ENCODE measurements at regions not wholly inside any gene's neighbourhood (a gene's known extent, or its start where the extent isn't known, plus 50 kb on each side); places are given as distances from the start of the nearest gene placed in this dataset.

DNA sequence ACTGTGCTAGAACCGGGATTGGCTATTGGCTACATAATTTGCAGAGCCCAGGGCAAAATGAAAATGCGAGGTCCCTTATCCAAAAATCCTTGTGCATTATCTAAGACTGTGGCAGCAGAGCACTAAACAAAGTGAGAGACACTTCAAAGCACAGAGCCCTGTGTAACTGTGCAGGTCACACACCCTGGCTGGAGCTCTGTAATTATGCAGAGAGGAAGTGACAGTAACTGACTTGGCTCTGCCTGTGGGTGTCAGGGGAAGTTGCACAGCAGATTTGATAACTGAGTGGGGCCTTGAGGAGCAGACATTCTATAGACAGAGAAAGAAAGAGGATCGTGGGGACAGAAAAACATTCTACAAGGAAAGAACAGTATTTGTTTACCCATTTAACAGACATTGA, 173.5 kb upstream of the FMR1 start:
- Histone ChIP-seq H3K27me3 (ENCODE audit: control insufficient read depth, insufficient read depth, low read length) (no peaks in the 10 kb centered on the region), H3K4me3 (ENCODE audit: low read depth, low read length) (no peak overlapping the region), H3K27ac (ENCODE audit: low read depth, low read length) (no peak overlapping the region), H3K9me3 (ENCODE audit: control insufficient read depth, insufficient read depth, low read length) (no peaks in the 10 kb centered on the region), H3K4me1 (ENCODE audit: control insufficient read depth, insufficient read depth, low read length) (no peaks in the 10 kb centered on the region), H3K36me3 (ENCODE audit: control insufficient read depth, insufficient read depth, low read length) (no peaks in the 10 kb centered on the region)
- no peak for DNase-seq (ENCODE audit: low read depth in 4 of 6, low spot score in 6 of 6)
- WGBS (ENCODE audit: insufficient coverage): 76% methylated on average over 2 of the region's 3 CpGs

DNA sequence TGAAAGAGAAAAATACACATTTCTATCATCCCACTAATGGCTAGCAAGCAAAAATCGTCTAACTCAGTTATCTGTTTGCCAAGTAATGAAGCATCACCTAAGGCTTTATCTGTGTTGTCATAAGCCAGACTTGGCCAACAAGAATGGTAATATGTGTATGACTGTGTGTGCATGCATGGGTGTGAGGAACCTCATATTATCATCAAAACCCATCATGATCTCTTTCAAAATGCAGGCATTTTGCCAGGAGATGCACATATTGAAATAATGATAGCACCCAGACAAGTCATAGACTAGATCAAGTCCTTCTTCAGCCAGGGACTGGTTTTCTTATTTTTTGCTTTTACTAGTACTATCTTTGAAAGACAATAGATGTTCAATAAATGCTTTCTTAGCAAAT, 172.5 kb upstream of the FMR1 start:
- Histone ChIP-seq H3K36me3 (ENCODE audit: control insufficient read depth, insufficient read depth, low read length) (no peaks in the 10 kb centered on the region), H3K27ac (ENCODE audit: low read depth, low read length) (no peak overlapping the region), H3K9me3 (ENCODE audit: control insufficient read depth, insufficient read depth, low read length) (no peaks in the 10 kb centered on the region), H3K27me3 (ENCODE audit: control insufficient read depth, insufficient read depth, low read length) (no peaks in the 10 kb centered on the region), H3K4me3 (ENCODE audit: low read depth, low read length) (no peak overlapping the region), H3K4me1 (ENCODE audit: control insufficient read depth, insufficient read depth, low read length) (no peaks in the 10 kb centered on the region)
- WGBS (ENCODE audit: insufficient coverage): no CpG with 5 or more reads among the region's 1 CpG
- no peak for DNase-seq (ENCODE audit: low read depth in 4 of 6, low spot score in 6 of 6)

DNA sequence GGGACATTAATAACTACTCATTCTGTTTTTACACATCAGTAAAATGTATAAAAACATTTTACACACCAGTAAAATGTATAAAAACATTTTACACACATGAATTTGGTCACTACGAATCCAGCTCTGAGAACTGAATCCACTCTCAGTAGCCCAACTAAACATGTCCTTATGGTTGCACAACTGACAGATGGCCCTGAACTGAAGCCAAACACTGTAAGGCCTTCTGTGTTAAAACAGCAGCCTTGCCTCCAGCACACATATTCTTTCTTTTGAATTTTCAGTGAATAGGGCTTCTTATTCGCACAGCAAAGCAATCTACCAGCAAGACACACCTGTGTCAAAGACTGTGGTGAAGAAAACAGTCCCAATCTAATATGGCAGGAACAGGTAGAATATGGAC, 169.9 kb upstream of the FMR1 start:
- Histone ChIP-seq H3K27me3 (ENCODE audit: control insufficient read depth, insufficient read depth, low read length) (no peaks in the 10 kb centered on the region), H3K27ac (ENCODE audit: low read depth, low read length) (no peak overlapping the region), H3K9me3 (ENCODE audit: control insufficient read depth, insufficient read depth, low read length) (no peaks in the 10 kb centered on the region), H3K4me3 (ENCODE audit: low read depth, low read length) (no peak overlapping the region), H3K36me3 (ENCODE audit: control insufficient read depth, insufficient read depth, low read length) (no peaks in the 10 kb centered on the region), H3K4me1 (ENCODE audit: control insufficient read depth, insufficient read depth, low read length) (no peaks in the 10 kb centered on the region)
- peak in 3 of 6 donors; percentile 5 to 69 (median 20) for DNase-seq (ENCODE audit: low read depth in 4 of 6, low spot score in 6 of 6)
- WGBS (ENCODE audit: insufficient coverage): 67% methylated on average over 1 of the region's 2 CpGs

DNA sequence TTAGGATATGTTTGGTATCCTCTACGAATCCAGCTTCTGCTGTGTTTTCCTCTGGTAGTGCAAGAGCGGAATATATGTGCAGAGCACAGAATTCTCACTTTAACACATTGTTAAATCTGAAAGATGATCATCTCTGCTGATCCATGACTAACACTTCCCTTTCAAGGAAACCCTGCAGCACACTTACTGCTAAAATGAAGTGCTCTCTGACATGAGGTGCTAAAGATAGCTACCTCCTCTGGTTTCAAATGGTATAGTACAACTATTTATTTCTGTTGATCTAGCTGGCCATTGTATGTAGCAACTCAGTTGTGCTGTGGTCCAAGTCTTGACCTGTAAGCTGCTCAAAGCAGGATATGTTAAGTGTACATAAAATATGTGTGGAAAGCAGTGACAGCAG, 162.4 kb upstream of the FMR1 start:
- Histone ChIP-seq H3K27me3 (ENCODE audit: control insufficient read depth, insufficient read depth, low read length) (no peaks in the 10 kb centered on the region), H3K4me3 (ENCODE audit: low read depth, low read length) (no peak overlapping the region), H3K9me3 (ENCODE audit: control insufficient read depth, insufficient read depth, low read length) (no peaks in the 10 kb centered on the region), H3K36me3 (ENCODE audit: control insufficient read depth, insufficient read depth, low read length) (no peaks in the 10 kb centered on the region), H3K27ac (ENCODE audit: low read depth, low read length) (no peak overlapping the region), H3K4me1 (ENCODE audit: control insufficient read depth, insufficient read depth, low read length) (no peaks in the 10 kb centered on the region)
- no peak for DNase-seq (ENCODE audit: low read depth in 4 of 6, low spot score in 6 of 6)
- WGBS (ENCODE audit: insufficient coverage): no CpG with 5 or more reads among the region's 2 CpGs

DNA sequence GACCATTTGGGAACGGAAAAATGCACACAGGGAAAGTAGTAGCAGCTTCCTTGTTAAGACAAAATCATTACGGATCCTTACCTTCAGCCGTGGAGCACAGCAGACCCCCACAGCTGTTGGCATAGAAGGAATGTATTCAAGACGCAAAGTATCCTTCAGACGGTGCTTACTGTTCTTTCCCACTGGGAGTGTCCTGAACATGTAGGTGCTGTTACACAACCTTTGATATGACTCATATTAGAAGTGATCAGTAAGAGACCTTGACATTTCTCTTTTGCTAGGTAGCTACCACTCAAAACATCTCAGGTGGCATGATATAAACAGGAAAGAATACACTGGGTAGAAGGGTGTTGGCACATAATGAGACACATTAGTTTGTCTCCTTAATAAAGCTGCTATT, 154.0 kb upstream of the FMR1 start:
- WGBS (ENCODE audit: insufficient coverage): 85% methylated on average over 3 of the region's 5 CpGs
- no peak overlapping the region for H3K27ac ChIP-seq (ENCODE audit: low read depth, low read length)
- no peak overlapping the region for H3K4me3 ChIP-seq (ENCODE audit: low read depth, low read length)
- DNase-seq (ENCODE audit: low read depth in 4 of 6, low spot score in 6 of 6): no peak
- no peaks in the 10 kb centered on the region for H3K9me3 ChIP-seq (ENCODE audit: control insufficient read depth, insufficient read depth, low read length)
- no peaks in the 10 kb centered on the region for H3K4me1 ChIP-seq (ENCODE audit: control insufficient read depth, insufficient read depth, low read length)
- no peaks in the 10 kb centered on the region for H3K36me3 ChIP-seq (ENCODE audit: control insufficient read depth, insufficient read depth, low read length)
- no peaks in the 10 kb centered on the region for H3K27me3 ChIP-seq (ENCODE audit: control insufficient read depth, insufficient read depth, low read length)

DNA sequence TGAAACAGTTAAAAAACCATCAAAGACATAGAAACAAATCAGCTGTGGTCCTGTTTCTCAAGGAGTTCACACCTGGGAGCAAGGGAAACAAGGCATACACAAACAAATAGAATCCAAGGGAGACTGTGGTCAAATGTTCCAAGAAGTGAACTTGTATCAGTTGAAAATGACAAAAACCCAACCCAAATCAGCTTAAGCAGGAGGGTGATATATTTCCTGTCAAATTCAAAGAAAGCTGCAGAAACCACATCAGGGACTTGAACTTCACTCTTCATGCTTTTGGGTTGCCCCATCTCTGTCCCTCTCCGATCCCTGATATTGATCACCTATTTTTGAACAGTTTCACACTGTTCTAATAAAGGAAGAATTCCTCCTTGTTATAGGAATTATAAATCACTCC, 148.6 kb upstream of the FMR1 start:
- Histone ChIP-seq H3K36me3 (ENCODE audit: control insufficient read depth, insufficient read depth, low read length) (no peaks in the 10 kb centered on the region), H3K9me3 (ENCODE audit: control insufficient read depth, insufficient read depth, low read length) (no peaks in the 10 kb centered on the region), H3K4me3 (ENCODE audit: low read depth, low read length) (no peak overlapping the region), H3K27ac (ENCODE audit: low read depth, low read length) (no peak overlapping the region), H3K27me3 (ENCODE audit: control insufficient read depth, insufficient read depth, low read length) (no peaks in the 10 kb centered on the region), H3K4me1 (ENCODE audit: control insufficient read depth, insufficient read depth, low read length) (no peaks in the 10 kb centered on the region)
- no CpG with 5 or more reads among the region's 1 CpG for WGBS (ENCODE audit: insufficient coverage)
- no peak for DNase-seq (ENCODE audit: low read depth in 4 of 6, low spot score in 6 of 6)

DNA sequence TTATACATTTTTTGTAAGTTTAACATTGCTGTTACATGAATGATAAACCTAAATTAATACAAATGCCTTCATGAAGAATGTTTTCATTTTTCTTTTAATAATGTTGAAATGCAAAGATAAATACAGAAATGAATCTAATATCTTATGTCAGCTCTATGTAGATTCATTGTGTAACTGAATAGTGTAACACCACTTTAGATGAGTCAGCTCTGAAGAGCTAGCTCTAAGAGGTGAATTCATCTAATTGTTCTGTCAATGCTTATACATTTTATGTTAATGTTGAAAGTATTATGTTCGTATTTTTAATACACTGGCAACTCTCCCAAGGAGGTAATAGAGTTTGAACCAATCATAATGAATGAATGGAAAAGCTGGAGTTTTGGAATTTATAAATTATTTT, 146.9 kb upstream of the FMR1 start:
- no peaks in the 10 kb centered on the region for H3K4me1 ChIP-seq (ENCODE audit: control insufficient read depth, insufficient read depth, low read length)

DNA sequence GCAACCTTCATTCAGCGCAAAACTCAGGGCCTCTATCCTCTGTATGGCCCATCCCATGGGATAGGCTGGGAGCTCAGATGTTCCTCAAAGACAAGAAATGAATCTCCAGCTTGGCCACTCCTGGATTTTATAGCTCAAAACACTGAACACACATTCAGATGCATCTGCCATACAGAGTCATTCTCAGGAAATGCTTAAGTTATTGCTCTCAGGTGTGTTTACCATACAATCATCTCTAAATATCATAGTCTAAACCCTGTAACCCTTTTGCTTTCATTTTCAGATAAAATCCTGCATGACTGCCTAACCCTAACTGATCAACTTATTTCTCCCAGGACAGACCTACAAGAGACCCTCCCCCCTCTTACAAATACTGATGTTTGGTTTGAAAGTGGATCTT, 140.9 kb upstream of the FMR1 start:
- DNase-seq (ENCODE audit: low read depth in 4 of 6, low spot score in 6 of 6): no peak
- H3K27me3 ChIP-seq (ENCODE audit: control insufficient read depth, insufficient read depth, low read length): no peaks in the 10 kb centered on the region
- H3K4me3 ChIP-seq (ENCODE audit: low read depth, low read length): no peak overlapping the region
- no peaks in the 10 kb centered on the region for H3K4me1 ChIP-seq (ENCODE audit: control insufficient read depth, insufficient read depth, low read length)
- WGBS (ENCODE audit: insufficient coverage): no CpG with 5 or more reads among the region's 1 CpG
- no peaks in the 10 kb centered on the region for H3K36me3 ChIP-seq (ENCODE audit: control insufficient read depth, insufficient read depth, low read length)
- peaks cover 2% of the 10 kb centered on the region for H3K9me3 ChIP-seq (ENCODE audit: control insufficient read depth, insufficient read depth, low read length)
- H3K27ac ChIP-seq (ENCODE audit: low read depth, low read length): no peak overlapping the region

More for the DNA sequence above, 146.9 kb upstream of the FMR1 start:
- Histone ChIP-seq H3K4me3 (ENCODE audit: low read depth, low read length) (no peak overlapping the region), H3K9me3 (ENCODE audit: control insufficient read depth, insufficient read depth, low read length) (peaks cover 2% of the 10 kb centered on the region), H3K36me3 (ENCODE audit: control insufficient read depth, insufficient read depth, low read length) (no peaks in the 10 kb centered on the region), H3K27me3 (ENCODE audit: control insufficient read depth, insufficient read depth, low read length) (no peaks in the 10 kb centered on the region), H3K27ac (ENCODE audit: low read depth, low read length) (no peak overlapping the region)
- no CpG with 5 or more reads among the region's 1 CpG for WGBS (ENCODE audit: insufficient coverage)
- no peak for DNase-seq (ENCODE audit: low read depth in 4 of 6, low spot score in 6 of 6)

DNA sequence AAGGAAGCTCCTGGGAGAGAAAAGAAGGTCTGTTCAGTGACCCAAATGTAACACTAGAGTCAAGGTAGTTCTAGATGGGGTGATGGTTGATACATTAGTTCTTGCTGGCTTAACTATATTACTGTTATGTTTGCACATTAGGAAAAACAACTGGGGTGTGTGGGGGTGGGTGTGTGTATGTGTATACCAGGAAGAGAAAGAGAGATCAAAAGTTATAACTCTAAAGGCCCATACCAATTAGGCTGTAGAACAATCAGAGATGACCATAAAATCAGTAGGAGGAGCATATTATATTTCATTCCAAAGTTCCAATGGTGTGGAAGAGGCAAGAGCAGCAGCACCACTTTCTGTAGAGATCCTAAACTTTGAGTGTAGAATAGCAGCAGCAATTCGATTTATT, 134.7 kb upstream of the FMR1 start:
- Histone ChIP-seq H3K36me3 (ENCODE audit: control insufficient read depth, insufficient read depth, low read length) (no peaks in the 10 kb centered on the region), H3K4me1 (ENCODE audit: control insufficient read depth, insufficient read depth, low read length) (no peaks in the 10 kb centered on the region), H3K27me3 (ENCODE audit: control insufficient read depth, insufficient read depth, low read length) (no peaks in the 10 kb centered on the region), H3K9me3 (ENCODE audit: control insufficient read depth, insufficient read depth, low read length) (no peaks in the 10 kb centered on the region), H3K27ac (ENCODE audit: low read depth, low read length) (no peak overlapping the region), H3K4me3 (ENCODE audit: low read depth, low read length) (no peak overlapping the region)
- no peak for DNase-seq (ENCODE audit: low read depth in 4 of 6, low spot score in 6 of 6)
- no CpG with 5 or more reads among the region's 1 CpG for WGBS (ENCODE audit: insufficient coverage)

DNA sequence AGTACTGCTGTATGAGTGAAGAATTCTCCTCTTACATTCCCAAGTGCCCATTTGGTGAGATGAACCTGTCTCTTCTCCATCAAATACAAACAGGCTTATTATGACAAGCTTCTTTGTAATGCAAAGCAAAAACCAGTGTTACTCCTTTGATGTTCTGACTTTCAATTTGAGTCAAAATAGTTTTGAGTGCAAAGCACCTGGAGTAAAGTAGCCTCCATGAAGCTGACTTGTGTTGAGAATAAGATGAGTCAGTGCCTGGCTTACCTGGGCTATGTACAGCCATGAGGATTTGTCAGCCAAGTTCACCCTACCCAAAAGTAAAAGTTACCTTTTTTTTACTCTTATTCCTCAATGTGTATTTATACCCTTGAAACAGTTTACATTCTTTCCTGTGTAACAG, 132.5 kb upstream of the FMR1 start:
- no peaks in the 10 kb centered on the region for H3K36me3 ChIP-seq (ENCODE audit: control insufficient read depth, insufficient read depth, low read length)
- no peak overlapping the region for H3K27ac ChIP-seq (ENCODE audit: low read depth, low read length)
- no peaks in the 10 kb centered on the region for H3K4me1 ChIP-seq (ENCODE audit: control insufficient read depth, insufficient read depth, low read length)
- no peaks in the 10 kb centered on the region for H3K9me3 ChIP-seq (ENCODE audit: control insufficient read depth, insufficient read depth, low read length)
- DNase-seq (ENCODE audit: low read depth in 4 of 6, low spot score in 6 of 6): no peak
- no peaks in the 10 kb centered on the region for H3K27me3 ChIP-seq (ENCODE audit: control insufficient read depth, insufficient read depth, low read length)
- no peak overlapping the region for H3K4me3 ChIP-seq (ENCODE audit: low read depth, low read length)

DNA sequence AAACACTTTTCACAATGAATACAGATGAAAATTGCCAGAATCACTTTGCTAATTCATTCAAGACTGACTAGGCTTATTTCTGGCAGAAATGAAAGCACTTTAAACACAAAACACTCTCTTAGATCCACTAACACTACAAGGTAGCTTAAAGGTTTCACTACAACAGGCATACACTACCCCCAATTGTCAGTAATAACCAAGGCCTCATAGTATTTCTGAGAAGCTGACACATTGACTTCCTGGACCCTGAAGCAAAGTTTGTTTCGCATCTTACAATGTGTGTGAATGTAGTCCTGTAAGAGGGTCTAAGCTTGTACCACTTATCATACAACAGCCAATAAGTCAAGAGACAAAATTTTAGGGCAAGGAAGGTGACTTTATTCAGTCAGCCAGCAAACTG, 129.9 kb upstream of the FMR1 start:
- WGBS (ENCODE audit: insufficient coverage): no CpG with 5 or more reads among the region's 1 CpG

More for the DNA sequence above, 129.9 kb upstream of the FMR1 start:
- Histone ChIP-seq H3K27me3 (ENCODE audit: control insufficient read depth, insufficient read depth, low read length) (no peaks in the 10 kb centered on the region), H3K27ac (ENCODE audit: low read depth, low read length) (no peak overlapping the region), H3K9me3 (ENCODE audit: control insufficient read depth, insufficient read depth, low read length) (no peaks in the 10 kb centered on the region), H3K36me3 (ENCODE audit: control insufficient read depth, insufficient read depth, low read length) (no peaks in the 10 kb centered on the region), H3K4me1 (ENCODE audit: control insufficient read depth, insufficient read depth, low read length) (no peaks in the 10 kb centered on the region), H3K4me3 (ENCODE audit: low read depth, low read length) (no peak overlapping the region)
- no peak for DNase-seq (ENCODE audit: low read depth in 4 of 6, low spot score in 6 of 6)

Measured in spinal cord (tissue), 9 donors.